ENCODE measurements at regions not wholly inside any gene's neighbourhood (a gene's known extent, or its start where the extent isn't known, plus 50 kb on each side); places are given as distances from the start of the nearest gene placed in this dataset.

DNA sequence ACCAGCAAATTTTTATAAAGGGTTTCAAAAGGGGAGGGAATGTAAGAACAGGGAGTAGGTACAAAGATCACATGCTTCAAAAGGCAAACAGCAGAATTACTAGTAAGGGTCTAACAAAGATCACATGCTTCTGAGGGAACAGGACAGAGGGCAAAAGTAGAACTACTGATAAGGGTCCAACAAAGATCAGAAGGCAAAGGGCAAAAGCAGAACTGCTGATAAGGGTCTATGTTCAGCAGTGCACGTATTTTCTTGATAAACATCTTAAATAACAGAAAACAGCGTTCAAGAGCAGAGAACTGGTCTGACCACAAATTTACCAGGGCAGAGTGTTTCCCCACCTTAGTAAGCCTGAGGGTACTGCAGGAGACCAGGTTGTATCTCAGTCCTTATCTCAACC lies 469.5 kb upstream of the PIK3R1 start:
- H3K4me3 ChIP-seq (ENCODE audit: low read length), result no peak overlapping the region
- Mint-ChIP-seq H3K9me3 (peaks cover 9 to 24% (median 18%) of the 10 kb centered on the region in 5 donors), H3K36me3 (peaks cover 0 to 31% (median 5%) of the 10 kb centered on the region in 3 donors), H3K27me3 (peaks cover 3 to 12% of the 10 kb centered on the region in 2 donors), H3K4me1 (no peaks in the 10 kb centered on the region), H3K27ac (no peak overlapping the region), H3K4me3 (no peak overlapping the region)
- CTCF ChIA-PET, result no interaction called here
- no peak for DNase-seq
- no peaks in the 10 kb centered on the region for H3K4me1 ChIP-seq (ENCODE audit: insufficient read depth, low read length)
- H3K9me3 ChIP-seq (ENCODE audit: low read length), result no peaks in the 10 kb centered on the region
- no peaks in the 10 kb centered on the region for H3K27me3 ChIP-seq (ENCODE audit: insufficient read depth, low read length, poor library complexity, severe bottlenecking)
- no peaks in the 10 kb centered on the region for H3K36me3 ChIP-seq (ENCODE audit: insufficient read depth, low read length)
- H3K27ac ChIP-seq (ENCODE audit: low read depth, low read length), result no peak overlapping the region
- POLR2A ChIA-PET, result no interaction called here

DNA sequence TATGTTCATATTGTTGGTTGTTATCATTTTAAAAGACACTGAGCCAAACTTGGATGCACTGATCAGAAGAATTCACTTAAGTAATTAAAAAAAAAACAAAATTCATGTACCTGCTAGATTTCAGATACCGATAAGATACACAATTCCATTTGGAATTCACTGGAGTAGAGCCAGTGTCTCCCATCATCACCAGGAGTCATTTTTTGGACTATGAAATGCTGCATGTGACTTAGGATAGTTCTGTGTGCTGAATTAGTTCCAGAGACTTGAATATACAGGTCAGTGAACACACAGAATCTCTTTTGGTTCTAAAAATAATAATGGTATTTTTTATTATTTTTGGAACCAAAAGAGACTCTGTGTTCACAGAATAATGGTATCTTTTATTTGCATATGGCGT lies 482.6 kb upstream of the PIK3R1 start:
- H3K36me3 ChIP-seq (ENCODE audit: insufficient read depth, low read length), result no peaks in the 10 kb centered on the region
- Mint-ChIP-seq H3K36me3 (no peaks in the 10 kb centered on the region), H3K9me3 (peaks cover 0 to 2% (median 0%) of the 10 kb centered on the region in 5 donors), H3K27ac (no peak overlapping the region), H3K4me3 (no peak overlapping the region), H3K27me3 (peaks cover 2 to 42% of the 10 kb centered on the region in 2 donors), H3K4me1 (no peaks in the 10 kb centered on the region)
- H3K27me3 ChIP-seq (ENCODE audit: insufficient read depth, low read length, poor library complexity, severe bottlenecking), result no peaks in the 10 kb centered on the region
- no peaks in the 10 kb centered on the region for H3K9me3 ChIP-seq (ENCODE audit: low read length)
- no peaks in the 10 kb centered on the region for H3K4me1 ChIP-seq (ENCODE audit: insufficient read depth, low read length)
- no peak overlapping the region for H3K4me3 ChIP-seq (ENCODE audit: low read length)
- H3K27ac ChIP-seq (ENCODE audit: low read depth, low read length), result no peak overlapping the region
- CTCF ChIA-PET, result no interaction called here
- POLR2A ChIA-PET, result no interaction called here
- DNase-seq, result no peak

DNA sequence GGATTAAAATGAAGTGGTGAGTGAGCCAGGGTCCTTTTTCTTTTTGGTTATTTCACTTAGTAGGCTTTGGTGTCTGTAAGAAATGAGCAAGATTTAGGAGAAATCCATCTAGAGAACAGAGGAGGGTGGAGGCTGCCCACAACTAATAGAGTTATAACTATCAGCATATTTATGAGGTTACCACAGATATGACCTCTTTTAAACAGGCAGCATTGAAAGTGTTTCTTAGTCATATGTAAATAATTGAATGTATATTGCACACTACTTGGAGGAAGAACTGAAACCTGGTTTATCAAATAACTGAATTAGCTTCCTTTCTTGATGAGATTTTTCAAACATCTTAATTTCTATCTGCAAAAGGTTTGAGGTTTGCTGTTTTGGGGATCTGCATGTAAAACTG lies 483.1 kb upstream of the PIK3R1 start:
- H3K36me3 Mint-ChIP-seq, result no peaks in the 10 kb centered on the region
- Histone ChIP-seq H3K36me3 (ENCODE audit: insufficient read depth, low read length) (no peaks in the 10 kb centered on the region), H3K9me3 (ENCODE audit: low read length) (no peaks in the 10 kb centered on the region), H3K4me3 (ENCODE audit: low read length) (no peak overlapping the region), H3K4me1 (ENCODE audit: insufficient read depth, low read length) (no peaks in the 10 kb centered on the region), H3K27me3 (ENCODE audit: insufficient read depth, low read length, poor library complexity, severe bottlenecking) (no peaks in the 10 kb centered on the region), H3K27ac (ENCODE audit: low read depth, low read length) (no peak overlapping the region)
- H3K4me3 Mint-ChIP-seq, result no peak overlapping the region
- peaks cover 2 to 42% of the 10 kb centered on the region in 2 donors for H3K27me3 Mint-ChIP-seq
- DNase-seq, result no peak
- CTCF ChIA-PET, result no interaction called here
- no peaks in the 10 kb centered on the region for H3K4me1 Mint-ChIP-seq
- no peak overlapping the region for H3K27ac Mint-ChIP-seq
- H3K9me3 Mint-ChIP-seq, result peaks cover 0 to 2% (median 0%) of the 10 kb centered on the region in 5 donors
- POLR2A ChIA-PET, result no interaction called here

DNA sequence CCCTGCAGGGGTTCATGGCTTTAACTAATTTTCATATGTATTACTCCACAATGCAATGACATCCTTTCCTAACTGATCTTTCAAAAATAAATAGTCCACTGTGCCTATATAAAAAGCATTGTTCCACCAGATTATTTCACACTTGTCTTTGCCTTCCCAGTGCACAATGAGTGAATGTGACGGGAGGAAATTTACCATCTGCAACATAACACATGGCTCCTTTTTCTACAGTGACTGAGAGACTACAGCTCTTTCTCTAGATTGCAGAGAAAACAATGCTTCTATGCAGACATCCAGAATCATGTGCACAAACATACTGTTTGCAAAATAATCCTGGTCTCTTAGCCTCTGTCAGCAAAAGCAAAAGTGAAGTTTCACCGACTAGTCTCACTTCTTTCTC lies 483.7 kb upstream of the PIK3R1 start:
- H3K4me1 Mint-ChIP-seq, result no peaks in the 10 kb centered on the region
- H3K36me3 Mint-ChIP-seq, result no peaks in the 10 kb centered on the region
- no peaks in the 10 kb centered on the region for H3K36me3 ChIP-seq (ENCODE audit: insufficient read depth, low read length)
- H3K27ac Mint-ChIP-seq, result no peak overlapping the region
- no peak overlapping the region for H3K4me3 Mint-ChIP-seq
- H3K9me3 Mint-ChIP-seq, result peaks cover 0 to 2% (median 0%) of the 10 kb centered on the region in 5 donors
- H3K4me1 ChIP-seq (ENCODE audit: insufficient read depth, low read length), result no peaks in the 10 kb centered on the region
- CTCF ChIA-PET, result no interaction called here
- H3K27me3 Mint-ChIP-seq, result peaks cover 2 to 42% of the 10 kb centered on the region in 2 donors
- H3K27me3 ChIP-seq (ENCODE audit: insufficient read depth, low read length, poor library complexity, severe bottlenecking), result no peaks in the 10 kb centered on the region
- no peak overlapping the region for H3K27ac ChIP-seq (ENCODE audit: low read depth, low read length)
- H3K9me3 ChIP-seq (ENCODE audit: low read length), result no peaks in the 10 kb centered on the region
- POLR2A ChIA-PET, result no interaction called here
- no peak for DNase-seq
- no peak overlapping the region for H3K4me3 ChIP-seq (ENCODE audit: low read length)

DNA sequence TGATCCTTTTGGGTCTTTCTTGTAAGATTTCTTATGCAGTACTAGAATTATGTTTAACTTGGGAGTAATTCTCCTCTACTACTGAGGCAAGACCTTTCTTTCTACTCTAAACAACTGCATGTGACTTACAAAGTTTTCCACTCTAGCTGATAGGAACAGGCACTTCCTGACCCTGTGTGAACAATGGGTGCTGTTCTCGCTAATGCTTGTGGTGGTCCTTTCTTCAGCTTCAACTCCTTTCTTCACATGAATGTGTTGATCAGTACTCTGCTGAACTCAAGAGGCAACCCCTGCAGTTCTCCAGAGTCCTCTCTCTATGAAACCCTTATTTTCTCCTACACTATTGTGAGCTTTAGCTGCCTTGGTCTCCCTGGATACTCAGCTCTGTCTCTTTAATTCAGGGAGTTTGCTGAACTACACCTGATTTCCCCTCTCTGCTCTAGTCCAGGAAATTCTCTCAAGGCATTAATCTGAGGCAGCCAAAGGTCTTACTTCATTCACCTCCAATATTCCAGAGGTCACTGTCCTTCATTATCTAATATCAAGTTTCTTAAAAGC lies 484.6 kb upstream of the PIK3R1 start:
- Mint-ChIP-seq H3K4me1 (no peaks in the 10 kb centered on the region), H3K36me3 (no peaks in the 10 kb centered on the region), H3K4me3 (no peak overlapping the region), H3K27me3 (peaks cover 7 to 39% of the 10 kb centered on the region in 2 donors), H3K9me3 (no peaks in the 10 kb centered on the region), H3K27ac (peak overlapping the region in 1 of 8 donors; percentile 2)
- Histone ChIP-seq H3K9me3 (ENCODE audit: low read length) (no peaks in the 10 kb centered on the region), H3K27ac (ENCODE audit: low read depth, low read length) (no peak overlapping the region), H3K4me1 (ENCODE audit: insufficient read depth, low read length) (no peaks in the 10 kb centered on the region), H3K4me3 (ENCODE audit: low read length) (no peak overlapping the region), H3K27me3 (ENCODE audit: insufficient read depth, low read length, poor library complexity, severe bottlenecking) (no peaks in the 10 kb centered on the region), H3K36me3 (ENCODE audit: insufficient read depth, low read length) (no peaks in the 10 kb centered on the region)
- CTCF ChIA-PET, result no interaction called here
- POLR2A ChIA-PET, result no interaction called here
- no peak for DNase-seq

DNA sequence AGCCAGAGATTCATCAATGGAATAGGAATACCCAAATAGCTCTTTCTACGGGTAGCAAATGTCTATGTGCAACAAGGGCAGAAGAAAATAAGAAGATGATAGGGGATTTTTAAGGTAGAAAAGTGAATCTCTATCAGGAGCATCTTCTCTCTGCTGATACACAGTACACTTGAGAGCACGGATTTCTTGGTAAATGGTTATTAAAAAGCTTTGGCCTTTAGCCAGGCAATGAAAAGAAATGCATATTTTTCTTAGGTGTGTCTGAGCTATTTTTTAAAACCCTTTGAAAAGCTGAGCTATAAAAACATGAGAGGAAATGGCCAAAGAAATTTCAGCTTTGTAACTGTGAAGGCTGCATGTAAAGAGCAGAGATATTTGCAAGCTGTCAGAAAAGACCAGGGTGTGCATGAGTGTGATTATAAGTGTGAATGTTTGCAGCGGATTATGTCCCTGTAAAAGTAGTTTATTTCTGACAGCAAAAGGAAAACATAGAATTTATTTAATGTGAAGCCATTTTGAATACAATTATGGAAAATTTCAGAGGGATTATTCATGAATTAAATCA lies 487.1 kb upstream of the PIK3R1 start:
- Histone ChIP-seq H3K27ac (ENCODE audit: low read depth, low read length) (no peak overlapping the region), H3K4me1 (ENCODE audit: insufficient read depth, low read length) (no peaks in the 10 kb centered on the region), H3K36me3 (ENCODE audit: insufficient read depth, low read length) (no peaks in the 10 kb centered on the region), H3K27me3 (ENCODE audit: insufficient read depth, low read length, poor library complexity, severe bottlenecking) (no peaks in the 10 kb centered on the region), H3K4me3 (ENCODE audit: low read length) (no peak overlapping the region), H3K9me3 (ENCODE audit: low read length) (no peaks in the 10 kb centered on the region)
- CTCF ChIA-PET, result no interaction called here
- Mint-ChIP-seq H3K4me1 (no peaks in the 10 kb centered on the region), H3K27ac (no peak overlapping the region), H3K9me3 (no peaks in the 10 kb centered on the region), H3K27me3 (peaks cover 7 to 25% of the 10 kb centered on the region in 2 donors), H3K4me3 (no peak overlapping the region), H3K36me3 (no peaks in the 10 kb centered on the region)
- POLR2A ChIA-PET, result no interaction called here
- no peak for DNase-seq

DNA sequence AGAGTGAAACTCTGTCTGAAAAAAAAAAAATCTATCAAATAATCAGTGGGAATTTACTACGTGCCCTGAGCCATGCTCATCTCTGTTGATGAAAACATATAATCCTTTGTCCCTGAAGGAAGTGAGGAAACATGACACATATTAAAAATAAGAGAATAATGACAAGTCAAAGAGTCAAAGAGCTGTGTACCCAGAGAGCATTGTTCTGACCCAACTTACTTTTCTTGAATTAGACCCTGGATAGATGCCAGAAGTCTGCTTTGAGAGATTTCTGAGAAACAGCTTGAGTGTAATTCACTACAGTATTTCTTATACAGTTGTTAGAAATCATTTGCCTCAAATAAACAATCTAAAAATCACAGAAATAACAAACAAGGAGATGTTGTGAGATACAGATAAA lies 490.0 kb upstream of the PIK3R1 start:
- ChIA-PET CTCF (no interaction called here), POLR2A (no interaction called here)
- Mint-ChIP-seq H3K4me1 (no peaks in the 10 kb centered on the region), H3K27me3 (peaks cover 3 to 7% of the 10 kb centered on the region in 2 donors), H3K36me3 (no peaks in the 10 kb centered on the region), H3K4me3 (no peak overlapping the region), H3K27ac (peak overlapping the region in 1 of 8 donors; percentile 21), H3K9me3 (no peaks in the 10 kb centered on the region)
- H3K36me3 ChIP-seq (ENCODE audit: insufficient read depth, low read length), result no peaks in the 10 kb centered on the region
- H3K4me1 ChIP-seq (ENCODE audit: insufficient read depth, low read length), result no peaks in the 10 kb centered on the region
- no peaks in the 10 kb centered on the region for H3K9me3 ChIP-seq (ENCODE audit: low read length)
- DNase-seq, result no peak
- no peak overlapping the region for H3K27ac ChIP-seq (ENCODE audit: low read depth, low read length)
- no peaks in the 10 kb centered on the region for H3K27me3 ChIP-seq (ENCODE audit: insufficient read depth, low read length, poor library complexity, severe bottlenecking)
- H3K4me3 ChIP-seq (ENCODE audit: low read length), result no peak overlapping the region

DNA sequence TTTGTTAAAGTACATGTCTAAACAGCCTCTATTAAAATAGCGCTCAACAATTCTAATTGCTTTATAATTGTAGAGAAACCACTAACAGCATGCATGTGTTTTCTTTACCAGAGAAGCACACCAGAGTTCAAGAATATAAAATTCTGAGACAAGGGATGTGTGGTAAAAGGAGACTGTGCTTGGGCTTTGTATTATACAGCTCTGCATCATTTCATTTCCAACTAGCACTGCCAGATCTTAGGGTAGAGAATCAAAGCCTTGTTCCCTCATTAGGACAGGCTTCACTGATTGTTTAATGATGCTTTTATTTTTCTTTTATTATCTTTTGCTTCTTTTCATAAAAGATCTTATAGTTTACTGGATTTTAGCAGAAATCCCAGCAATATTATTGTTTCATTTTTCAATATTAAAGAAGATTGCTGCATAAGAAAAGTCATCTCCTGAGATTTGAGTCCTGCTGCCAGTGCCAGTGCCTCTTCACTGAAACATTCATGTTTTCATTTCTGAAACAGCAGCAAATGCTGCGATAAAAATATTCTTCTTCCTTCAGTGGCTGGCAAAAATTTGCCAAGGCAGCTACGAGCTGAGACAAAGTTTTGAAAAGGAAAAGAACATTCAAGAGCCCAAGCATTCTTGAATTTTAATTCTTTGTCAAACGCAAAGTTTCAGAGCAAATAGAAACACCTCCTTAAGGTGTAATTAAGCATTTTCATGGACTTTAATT lies 491.0 kb upstream of the PIK3R1 start:
- H3K9me3 ChIP-seq (ENCODE audit: low read length), result no peaks in the 10 kb centered on the region
- no peak for DNase-seq
- H3K27me3 ChIP-seq (ENCODE audit: insufficient read depth, low read length, poor library complexity, severe bottlenecking), result no peaks in the 10 kb centered on the region
- ChIA-PET CTCF (no interaction called here), POLR2A (no interaction called here)
- Mint-ChIP-seq H3K36me3 (no peaks in the 10 kb centered on the region), H3K27me3 (peaks cover 0 to 7% of the 10 kb centered on the region in 2 donors), H3K4me1 (no peaks in the 10 kb centered on the region), H3K27ac (no peak overlapping the region), H3K4me3 (no peak overlapping the region), H3K9me3 (no peaks in the 10 kb centered on the region)
- no peak overlapping the region for H3K4me3 ChIP-seq (ENCODE audit: low read length)
- no peaks in the 10 kb centered on the region for H3K36me3 ChIP-seq (ENCODE audit: insufficient read depth, low read length)
- H3K4me1 ChIP-seq (ENCODE audit: insufficient read depth, low read length), result no peaks in the 10 kb centered on the region
- no peak overlapping the region for H3K27ac ChIP-seq (ENCODE audit: low read depth, low read length)

Data from CD8-positive, alpha-beta memory T cell (primary cell).